ENCODE measurements at regions not wholly inside any gene's neighbourhood (a gene's known extent, or its start where the extent isn't known, plus 50 kb on each side); places are given as distances from the start of the nearest gene placed in this dataset.

- H3K4me3 ChIP-seq (ENCODE audit: low read depth, low read length) = no peak overlapping the region
- no peak for TF ChIP-seq CTCF (conservative IDR thresholded peaks at IDR 0.05; ENCODE audit: low read depth, low read length)
- no peak for DNase-seq (ENCODE audit: low read depth)
Observed at GRCh38 chr2:116109471-116109870, 1667.0 kb downstream of the DPP10 start.

GRCh38 chr2:116117845-116118244 is 1675.4 kb downstream of the DPP10 start:
- no peak for DNase-seq (ENCODE audit: low read depth)
- no peak for TF ChIP-seq CTCF (conservative IDR thresholded peaks at IDR 0.05; ENCODE audit: low read depth, low read length)
- no peak overlapping the region for H3K4me3 ChIP-seq (ENCODE audit: low read depth, low read length)

GRCh38 chr2:116132833-116133232 is 1681.7 kb upstream of the DDX18 start:
- TF ChIP-seq CTCF (conservative IDR thresholded peaks at IDR 0.05; ENCODE audit: low read depth, low read length) = no peak
- DNase-seq (ENCODE audit: low read depth) = no peak

GRCh38 chr2:116133381-116133942 is 1681.0 kb upstream of the DDX18 start:
- no peak overlapping the region for H3K4me3 ChIP-seq (ENCODE audit: low read depth, low read length)
- no peak for DNase-seq (ENCODE audit: low read depth)
- TF ChIP-seq CTCF (conservative IDR thresholded peaks at IDR 0.05; ENCODE audit: low read depth, low read length) = no peak

More at GRCh38 chr2:116132833-116133232, 1681.7 kb upstream of the DDX18 start:
- no peak overlapping the region for H3K4me3 ChIP-seq (ENCODE audit: low read depth, low read length)

- no peak for TF ChIP-seq CTCF (conservative IDR thresholded peaks at IDR 0.05; ENCODE audit: low read depth, low read length)
- no peak for DNase-seq (ENCODE audit: low read depth)
- no peak overlapping the region for H3K4me3 ChIP-seq (ENCODE audit: low read depth, low read length)
Observed at GRCh38 chr2:116141891-116142474, 1672.5 kb upstream of the DDX18 start.

- no peak overlapping the region for H3K4me3 ChIP-seq (ENCODE audit: low read depth, low read length)
- DNase-seq (ENCODE audit: low read depth) = no peak
- no peak for TF ChIP-seq CTCF (conservative IDR thresholded peaks at IDR 0.05; ENCODE audit: low read depth, low read length)
Observed at GRCh38 chr2:116142644-116143227, 1671.8 kb upstream of the DDX18 start.

- no peak overlapping the region for H3K4me3 ChIP-seq (ENCODE audit: low read depth, low read length)
- TF ChIP-seq CTCF (conservative IDR thresholded peaks at IDR 0.05; ENCODE audit: low read depth, low read length) = no peak
- no peak for DNase-seq (ENCODE audit: low read depth)
Observed at GRCh38 chr2:116145031-116145430, 1669.5 kb upstream of the DDX18 start.

Data from choroid plexus epithelial cell (primary cell).